ENCODE measurements at regions not wholly inside any gene's neighbourhood (a gene's known extent, or its start where the extent isn't known, plus 50 kb on each side); places are given as distances from the start of the nearest gene placed in this dataset.

DNA sequence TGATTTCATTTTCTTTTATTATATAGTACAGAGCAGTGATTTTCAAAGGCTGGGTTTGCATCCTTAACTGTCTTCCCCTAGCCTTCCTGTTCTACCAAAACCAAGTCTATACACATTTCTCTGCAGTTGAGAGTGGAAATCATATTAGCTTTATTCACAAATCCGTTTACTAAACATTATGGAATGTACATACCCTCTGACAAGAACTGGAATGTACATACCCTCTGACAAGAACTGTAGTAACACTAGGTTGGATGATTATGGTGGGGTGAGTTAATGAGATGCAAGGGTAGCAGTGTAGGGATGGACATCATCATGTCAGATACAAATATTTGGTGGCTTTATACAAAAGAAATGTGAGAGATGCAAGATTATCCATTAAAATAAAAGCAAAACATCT is 154.8 kb downstream of the CYB561 start:
- H3K27ac Mint-ChIP-seq, result no peak overlapping the region
- H3K4me3 Mint-ChIP-seq, result no peak overlapping the region
- H3K36me3 Mint-ChIP-seq, result peaks cover 18% of the 10 kb centered on the region
- peaks cover 21% of the 10 kb centered on the region for H3K9me3 Mint-ChIP-seq
- no peak for ATAC-seq
- DNase-seq (ENCODE audit: low spot score), result no peak
- POLR2A ChIA-PET, result interaction anchor here (0.7 kb wide), 1 partner anchor 91 kb away, joined by 3 read pairs; no protein-coding TSS in a partner anchor
- TF ChIP-seq, protein P1, sequence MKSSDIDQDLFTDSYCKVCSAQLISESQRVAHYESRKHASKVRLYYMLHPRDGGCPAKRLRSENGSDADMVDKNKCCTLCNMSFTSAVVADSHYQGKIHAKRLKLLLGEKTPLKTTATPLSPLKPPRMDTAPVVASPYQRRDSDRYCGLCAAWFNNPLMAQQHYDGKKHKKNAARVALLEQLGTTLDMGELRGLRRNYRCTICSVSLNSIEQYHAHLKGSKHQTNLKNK (CRISPR knock-in tag; IDR thresholded peaks at IDR 0.05), result no peak
- TF ChIP-seq, protein P2, sequence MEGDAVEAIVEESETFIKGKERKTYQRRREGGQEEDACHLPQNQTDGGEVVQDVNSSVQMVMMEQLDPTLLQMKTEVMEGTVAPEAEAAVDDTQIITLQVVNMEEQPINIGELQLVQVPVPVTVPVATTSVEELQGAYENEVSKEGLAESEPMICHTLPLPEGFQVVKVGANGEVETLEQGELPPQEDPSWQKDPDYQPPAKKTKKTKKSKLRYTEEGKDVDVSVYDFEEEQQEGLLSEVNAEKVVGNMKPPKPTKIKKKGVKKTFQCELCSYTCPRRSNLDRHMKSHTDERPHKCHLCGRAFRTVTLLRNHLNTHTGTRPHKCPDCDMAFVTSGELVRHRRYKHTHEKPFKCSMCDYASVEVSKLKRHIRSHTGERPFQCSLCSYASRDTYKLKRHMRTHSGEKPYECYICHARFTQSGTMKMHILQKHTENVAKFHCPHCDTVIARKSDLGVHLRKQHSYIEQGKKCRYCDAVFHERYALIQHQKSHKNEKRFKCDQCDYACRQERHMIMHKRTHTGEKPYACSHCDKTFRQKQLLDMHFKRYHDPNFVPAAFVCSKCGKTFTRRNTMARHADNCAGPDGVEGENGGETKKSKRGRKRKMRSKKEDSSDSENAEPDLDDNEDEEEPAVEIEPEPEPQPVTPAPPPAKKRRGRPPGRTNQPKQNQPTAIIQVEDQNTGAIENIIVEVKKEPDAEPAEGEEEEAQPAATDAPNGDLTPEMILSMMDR (IDR thresholded peaks at IDR 0.05), result no peak
- TF ChIP-seq PRRX2 (CRISPR knock-in tag; IDR thresholded peaks at IDR 0.05) (no peak), ZNF121 (CRISPR knock-in tag; IDR thresholded peaks at IDR 0.05) (no peak), ZNF396 (CRISPR knock-in tag; IDR thresholded peaks at IDR 0.05; ENCODE audit: borderline replicate concordance) (no peak), SMAD4 (CRISPR knock-in tag; IDR thresholded peaks at IDR 0.05) (no peak), TCF7 (CRISPR knock-in tag; IDR thresholded peaks at IDR 0.05; ENCODE audit: low read depth) (no peak), FOXK1 (CRISPR knock-in tag; IDR thresholded peaks at IDR 0.05) (no peak), TEAD4 (CRISPR knock-in tag; IDR thresholded peaks at IDR 0.05) (no peak)
- TF ChIP-seq, protein P3, sequence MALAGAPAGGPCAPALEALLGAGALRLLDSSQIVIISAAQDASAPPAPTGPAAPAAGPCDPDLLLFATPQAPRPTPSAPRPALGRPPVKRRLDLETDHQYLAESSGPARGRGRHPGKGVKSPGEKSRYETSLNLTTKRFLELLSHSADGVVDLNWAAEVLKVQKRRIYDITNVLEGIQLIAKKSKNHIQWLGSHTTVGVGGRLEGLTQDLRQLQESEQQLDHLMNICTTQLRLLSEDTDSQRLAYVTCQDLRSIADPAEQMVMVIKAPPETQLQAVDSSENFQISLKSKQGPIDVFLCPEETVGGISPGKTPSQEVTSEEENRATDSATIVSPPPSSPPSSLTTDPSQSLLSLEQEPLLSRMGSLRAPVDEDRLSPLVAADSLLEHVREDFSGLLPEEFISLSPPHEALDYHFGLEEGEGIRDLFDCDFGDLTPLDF (CRISPR knock-in tag; IDR thresholded peaks at IDR 0.05), result no peak
- CTCF ChIA-PET, result no interaction called here
- H3K27me3 Mint-ChIP-seq (ENCODE audit: low read depth), result peaks cover 8% of the 10 kb centered on the region
- H3K4me1 Mint-ChIP-seq, result peaks cover 42% of the 10 kb centered on the region

DNA sequence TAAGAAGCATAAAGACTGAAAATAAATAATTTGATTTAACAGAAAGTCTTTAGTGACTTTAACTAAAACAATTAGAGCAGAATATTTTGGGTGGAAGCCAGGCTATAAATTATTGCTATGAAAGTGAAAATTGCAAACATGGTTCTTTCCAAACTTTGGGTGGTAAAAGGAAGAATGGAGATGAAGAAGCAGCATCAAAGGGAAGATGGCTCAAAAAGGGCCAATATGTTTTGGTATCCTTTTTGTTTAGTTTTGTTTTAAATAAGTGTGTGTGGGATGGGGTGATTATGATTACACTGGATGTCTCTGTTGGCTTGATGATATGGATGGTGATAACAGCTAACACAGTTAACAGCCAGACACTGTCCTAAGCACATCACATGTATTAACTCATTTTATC is 153.7 kb downstream of the CYB561 start:
- CTCF ChIA-PET, result no interaction called here
- peaks cover 42% of the 10 kb centered on the region for H3K4me1 Mint-ChIP-seq
- peaks cover 18% of the 10 kb centered on the region for H3K36me3 Mint-ChIP-seq
- POLR2A ChIA-PET, result no interaction called here
- TF ChIP-seq, protein P4, sequence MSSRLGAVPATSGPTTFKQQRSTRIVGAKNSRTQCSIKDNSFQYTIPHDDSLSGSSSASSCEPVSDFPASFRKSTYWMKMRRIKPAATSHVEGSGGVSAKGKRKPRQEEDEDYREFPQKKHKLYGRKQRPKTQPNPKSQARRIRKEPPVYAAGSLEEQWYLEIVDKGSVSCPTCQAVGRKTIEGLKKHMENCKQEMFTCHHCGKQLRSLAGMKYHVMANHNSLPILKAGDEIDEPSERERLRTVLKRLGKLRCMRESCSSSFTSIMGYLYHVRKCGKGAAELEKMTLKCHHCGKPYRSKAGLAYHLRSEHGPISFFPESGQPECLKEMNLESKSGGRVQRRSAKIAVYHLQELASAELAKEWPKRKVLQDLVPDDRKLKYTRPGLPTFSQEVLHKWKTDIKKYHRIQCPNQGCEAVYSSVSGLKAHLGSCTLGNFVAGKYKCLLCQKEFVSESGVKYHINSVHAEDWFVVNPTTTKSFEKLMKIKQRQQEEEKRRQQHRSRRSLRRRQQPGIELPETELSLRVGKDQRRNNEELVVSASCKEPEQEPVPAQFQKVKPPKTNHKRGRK (CRISPR knock-in tag; IDR thresholded peaks at IDR 0.05; ENCODE audit: borderline replicate concordance), result no peak
- TF ChIP-seq ZNF396 (CRISPR knock-in tag; IDR thresholded peaks at IDR 0.05; ENCODE audit: borderline replicate concordance) (no peak), SMAD3 (CRISPR knock-in tag; IDR thresholded peaks at IDR 0.05; ENCODE audit: borderline replicate concordance) (no peak), NR1H2 (CRISPR knock-in tag; IDR thresholded peaks at IDR 0.05) (no peak), ZNF121 (CRISPR knock-in tag; IDR thresholded peaks at IDR 0.05) (no peak), FOXK1 (CRISPR knock-in tag; IDR thresholded peaks at IDR 0.05) (no peak), ZNF671 (CRISPR knock-in tag; IDR thresholded peaks at IDR 0.05) (no peak), NFE2L1 (CRISPR knock-in tag; IDR thresholded peaks at IDR 0.05) (no peak), ZBTB21 (CRISPR knock-in tag; IDR thresholded peaks at IDR 0.05; ENCODE audit: borderline replicate concordance) (no peak), SP1 (CRISPR knock-in tag; conservative IDR thresholded peaks at IDR 0.05) (no peak)
- TF ChIP-seq, protein P2 (IDR thresholded peaks at IDR 0.05), result no peak
- TF ChIP-seq, protein P5, sequence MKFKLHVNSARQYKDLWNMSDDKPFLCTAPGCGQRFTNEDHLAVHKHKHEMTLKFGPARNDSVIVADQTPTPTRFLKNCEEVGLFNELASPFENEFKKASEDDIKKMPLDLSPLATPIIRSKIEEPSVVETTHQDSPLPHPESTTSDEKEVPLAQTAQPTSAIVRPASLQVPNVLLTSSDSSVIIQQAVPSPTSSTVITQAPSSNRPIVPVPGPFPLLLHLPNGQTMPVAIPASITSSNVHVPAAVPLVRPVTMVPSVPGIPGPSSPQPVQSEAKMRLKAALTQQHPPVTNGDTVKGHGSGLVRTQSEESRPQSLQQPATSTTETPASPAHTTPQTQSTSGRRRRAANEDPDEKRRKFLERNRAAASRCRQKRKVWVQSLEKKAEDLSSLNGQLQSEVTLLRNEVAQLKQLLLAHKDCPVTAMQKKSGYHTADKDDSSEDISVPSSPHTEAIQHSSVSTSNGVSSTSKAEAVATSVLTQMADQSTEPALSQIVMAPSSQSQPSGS (CRISPR knock-in tag; IDR thresholded peaks at IDR 0.05; ENCODE audit: borderline replicate concordance, low read depth), result no peak
- TF ChIP-seq, protein P6, sequence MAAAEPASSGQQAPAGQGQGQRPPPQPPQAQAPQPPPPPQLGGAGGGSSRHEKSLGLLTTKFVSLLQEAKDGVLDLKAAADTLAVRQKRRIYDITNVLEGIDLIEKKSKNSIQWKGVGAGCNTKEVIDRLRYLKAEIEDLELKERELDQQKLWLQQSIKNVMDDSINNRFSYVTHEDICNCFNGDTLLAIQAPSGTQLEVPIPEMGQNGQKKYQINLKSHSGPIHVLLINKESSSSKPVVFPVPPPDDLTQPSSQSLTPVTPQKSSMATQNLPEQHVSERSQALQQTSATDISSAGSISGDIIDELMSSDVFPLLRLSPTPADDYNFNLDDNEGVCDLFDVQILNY (CRISPR knock-in tag; IDR thresholded peaks at IDR 0.05), result no peak
- TF ChIP-seq, protein P7, sequence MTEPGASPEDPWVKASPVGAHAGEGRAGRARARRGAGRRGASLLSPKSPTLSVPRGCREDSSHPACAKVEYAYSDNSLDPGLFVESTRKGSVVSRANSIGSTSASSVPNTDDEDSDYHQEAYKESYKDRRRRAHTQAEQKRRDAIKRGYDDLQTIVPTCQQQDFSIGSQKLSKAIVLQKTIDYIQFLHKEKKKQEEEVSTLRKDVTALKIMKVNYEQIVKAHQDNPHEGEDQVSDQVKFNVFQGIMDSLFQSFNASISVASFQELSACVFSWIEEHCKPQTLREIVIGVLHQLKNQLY (CRISPR knock-in tag; IDR thresholded peaks at IDR 0.05), result no peak
- TF ChIP-seq, protein P8, sequence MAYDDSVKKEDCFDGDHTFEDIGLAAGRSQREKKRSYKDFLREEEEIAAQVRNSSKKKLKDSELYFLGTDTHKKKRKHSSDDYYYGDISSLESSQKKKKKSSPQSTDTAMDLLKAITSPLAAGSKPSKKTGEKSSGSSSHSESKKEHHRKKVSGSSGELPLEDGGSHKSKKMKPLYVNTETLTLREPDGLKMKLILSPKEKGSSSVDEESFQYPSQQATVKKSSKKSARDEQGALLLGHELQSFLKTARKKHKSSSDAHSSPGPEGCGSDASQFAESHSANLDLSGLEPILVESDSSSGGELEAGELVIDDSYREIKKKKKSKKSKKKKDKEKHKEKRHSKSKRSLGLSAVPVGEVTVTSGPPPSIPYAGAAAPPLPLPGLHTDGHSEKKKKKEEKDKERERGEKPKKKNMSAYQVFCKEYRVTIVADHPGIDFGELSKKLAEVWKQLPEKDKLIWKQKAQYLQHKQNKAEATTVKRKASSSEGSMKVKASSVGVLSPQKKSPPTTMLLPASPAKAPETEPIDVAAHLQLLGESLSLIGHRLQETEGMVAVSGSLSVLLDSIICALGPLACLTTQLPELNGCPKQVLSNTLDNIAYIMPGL (CRISPR knock-in tag; IDR thresholded peaks at IDR 0.05), result no peak
- no peak overlapping the region for H3K27ac Mint-ChIP-seq
- ATAC-seq (no peak), DNase-seq (ENCODE audit: low spot score) (no peak)
- peaks cover 8% of the 10 kb centered on the region for H3K27me3 Mint-ChIP-seq (ENCODE audit: low read depth)
- peaks cover 21% of the 10 kb centered on the region for H3K9me3 Mint-ChIP-seq
- no peak overlapping the region for H3K4me3 Mint-ChIP-seq

Measured in WTC11 (cell line).